GM19438 (cell line): ENCODE measurements at regions not wholly inside any gene's neighbourhood (a gene's known extent, or its start where the extent isn't known, plus 50 kb on each side); places are given as distances from the start of the nearest gene placed in this dataset.
"Not testable (repeated sequence)": the region's sequence is repeated elsewhere in the genome, so short reads cannot be mapped to it uniquely, and the experiment has no call there.

Experiments
- ATAC-seq: cut with Tn5 transposase; IDR thresholded peaks from one replicate; pipeline ENCODE4 v1.9.1; 2021; ENCODE audit warnings: low read depth; ENCODE audit not compliant: unreplicated experiment

DNA sequence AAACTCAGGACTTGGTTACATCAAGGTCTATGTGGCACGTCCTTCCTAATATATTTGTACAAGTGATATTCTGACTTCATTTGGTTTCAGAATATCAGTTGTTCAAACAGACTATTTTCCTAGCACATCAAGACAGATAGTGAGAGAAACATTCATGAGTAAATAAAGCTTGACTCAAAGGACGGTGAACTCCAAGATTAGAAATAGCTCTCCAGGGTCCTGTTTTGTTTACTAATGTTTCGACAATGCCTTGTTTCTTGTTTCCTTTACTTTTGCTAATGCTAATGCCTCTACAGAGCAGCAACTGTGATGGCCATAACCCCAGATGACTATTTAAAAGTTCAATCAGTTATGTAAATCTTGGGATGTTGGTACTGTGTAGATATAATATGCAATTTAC is 313.9 kb downstream of the KLF12 start:
- no peak for ATAC-seq

DNA sequence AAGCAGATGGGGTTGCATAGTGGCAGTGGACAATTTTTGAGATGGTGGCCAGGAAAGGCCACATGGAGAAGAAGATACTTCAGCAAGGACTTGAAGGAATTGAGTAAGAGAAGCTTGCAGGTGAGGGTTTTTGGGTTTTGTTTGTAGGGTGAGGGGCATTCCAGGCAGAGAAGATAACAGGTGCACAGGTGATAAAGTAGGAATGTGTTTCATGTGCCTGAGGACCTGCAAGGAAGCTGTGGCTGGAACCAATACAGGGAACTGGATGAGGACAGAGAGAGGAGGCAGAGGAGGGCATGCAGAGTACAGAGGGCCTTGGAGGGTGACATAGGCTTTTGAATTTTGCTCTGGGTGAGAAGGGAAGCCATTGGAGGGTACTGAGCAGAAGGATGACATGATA is 314.5 kb downstream of the KLF12 start:
- ATAC-seq = no peak

DNA sequence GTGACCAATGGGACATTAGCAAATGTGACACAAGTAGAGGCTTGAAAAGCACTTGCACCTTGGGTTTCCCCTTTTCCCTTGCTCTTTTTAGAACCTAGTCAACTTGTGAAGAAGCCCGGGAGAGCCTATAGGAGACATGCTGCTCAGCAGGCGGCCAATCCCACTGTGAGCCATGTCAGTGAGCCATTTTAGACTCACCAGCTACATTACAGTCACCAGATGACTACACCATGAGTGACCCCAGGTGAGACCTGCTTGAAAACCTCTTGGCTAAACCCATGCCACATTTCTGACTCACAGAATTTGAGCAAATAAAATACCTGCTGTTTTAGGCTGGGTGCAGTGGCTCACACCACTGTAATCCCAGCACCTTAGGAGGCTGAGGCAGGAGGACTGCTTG is 317.5 kb downstream of the KLF12 start:
- no peak for ATAC-seq

DNA sequence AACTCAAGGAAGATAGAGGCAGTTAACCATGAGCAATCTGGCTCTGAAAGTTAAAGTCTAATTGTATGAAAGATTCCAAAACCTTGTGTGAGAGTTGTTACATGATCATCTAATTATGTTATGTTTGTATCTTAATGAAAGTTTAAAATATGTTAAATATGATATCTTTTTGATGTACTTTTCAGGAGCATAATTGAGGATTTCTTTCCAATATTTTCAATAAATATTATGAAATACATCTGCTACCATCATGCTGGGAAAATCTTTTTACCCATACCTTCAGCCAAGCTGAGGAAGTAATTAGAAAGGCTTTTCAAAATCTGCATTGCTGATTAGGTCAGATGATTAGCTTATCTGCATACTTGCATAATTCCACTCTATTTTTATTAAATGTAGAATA is 318.4 kb downstream of the KLF12 start:
- no peak for ATAC-seq

DNA sequence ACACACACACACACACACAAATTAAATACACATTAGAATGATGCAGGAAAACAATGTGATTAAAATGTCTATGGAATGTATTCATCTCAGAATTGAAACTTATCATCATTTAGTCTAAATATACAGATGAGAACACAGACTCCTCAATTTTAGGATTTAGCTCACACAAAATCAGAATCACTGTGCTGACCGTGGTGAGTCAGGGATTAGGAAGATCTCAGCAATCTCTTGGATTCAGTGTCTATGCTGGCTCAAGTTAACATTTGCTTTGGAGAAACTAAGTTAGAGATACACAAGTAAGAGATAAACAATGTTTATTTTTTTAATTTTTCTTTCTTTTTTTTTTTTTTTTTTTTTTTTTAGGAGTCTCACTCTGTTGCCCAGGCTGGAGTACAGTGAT is 323.6 kb downstream of the KLF12 start:
- no peak for ATAC-seq

DNA sequence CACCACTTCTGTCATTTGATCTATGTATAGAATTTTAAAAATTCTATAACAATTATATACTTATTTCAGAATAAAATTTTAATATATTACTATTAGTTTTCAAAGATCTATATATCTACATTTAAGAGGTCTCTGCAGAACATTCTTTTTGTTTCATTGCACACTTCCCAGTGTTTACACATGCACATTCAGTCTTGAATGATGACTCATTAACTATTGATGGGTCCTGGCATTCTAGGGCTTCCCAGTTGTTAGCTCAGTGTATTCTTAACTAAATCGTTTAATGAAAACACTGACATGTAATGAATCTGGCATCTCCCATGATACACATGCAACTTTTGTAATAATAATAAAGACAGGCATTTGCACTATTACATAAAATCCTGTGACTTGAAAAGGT is 324.6 kb downstream of the KLF12 start:
- no peak for ATAC-seq

DNA sequence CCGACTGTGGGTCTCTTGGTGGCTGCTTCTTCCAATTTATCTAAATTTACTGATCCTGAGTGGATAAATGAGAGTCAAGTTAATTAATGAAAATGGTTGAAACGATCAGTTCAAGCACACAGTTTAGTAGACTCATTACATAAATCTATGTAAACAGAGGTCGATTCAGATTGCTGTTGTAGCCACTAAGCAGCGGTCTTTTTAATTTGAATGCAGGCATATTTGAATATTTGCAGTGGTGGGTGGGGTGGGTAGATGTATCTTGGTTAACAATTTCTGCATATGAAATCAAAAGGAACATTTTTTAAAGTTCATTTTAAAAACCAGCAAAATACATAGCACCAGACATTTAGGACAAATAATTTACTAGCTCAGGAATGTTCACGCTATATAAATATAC is 325.9 kb downstream of the KLF12 start:
- no peak for ATAC-seq

DNA sequence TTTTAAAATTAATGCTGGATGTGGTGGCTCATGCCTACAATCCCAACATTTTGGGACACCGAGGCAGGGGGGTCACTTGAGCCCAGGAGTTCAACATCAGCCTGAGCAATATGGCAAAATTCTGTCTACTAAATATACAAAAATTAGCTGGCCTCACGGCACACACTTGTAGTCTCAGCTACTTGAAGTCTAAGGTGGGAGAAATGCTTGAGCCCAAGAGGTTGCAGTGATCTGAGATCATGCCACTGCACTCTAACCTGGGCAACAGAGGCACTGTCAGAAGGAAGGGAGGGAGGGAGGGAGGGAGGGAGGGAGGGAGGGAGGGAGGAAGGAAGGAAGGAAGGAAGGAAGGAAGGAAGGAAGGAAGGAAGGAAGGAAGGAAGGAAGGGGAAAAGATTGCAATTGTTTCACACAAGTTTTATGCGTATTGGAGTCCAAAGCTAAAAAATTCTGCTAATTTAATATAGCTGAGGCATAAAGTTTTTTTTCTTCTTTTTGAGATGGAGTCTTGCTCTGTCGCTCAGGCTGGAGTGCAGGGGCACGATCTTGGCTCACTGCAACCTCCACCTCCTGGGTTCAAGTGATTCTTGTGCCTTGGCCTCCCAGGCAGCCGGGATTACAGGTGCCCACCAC is 328.8 kb downstream of the KLF12 start:
- ATAC-seq = not testable (repeated sequence)

DNA sequence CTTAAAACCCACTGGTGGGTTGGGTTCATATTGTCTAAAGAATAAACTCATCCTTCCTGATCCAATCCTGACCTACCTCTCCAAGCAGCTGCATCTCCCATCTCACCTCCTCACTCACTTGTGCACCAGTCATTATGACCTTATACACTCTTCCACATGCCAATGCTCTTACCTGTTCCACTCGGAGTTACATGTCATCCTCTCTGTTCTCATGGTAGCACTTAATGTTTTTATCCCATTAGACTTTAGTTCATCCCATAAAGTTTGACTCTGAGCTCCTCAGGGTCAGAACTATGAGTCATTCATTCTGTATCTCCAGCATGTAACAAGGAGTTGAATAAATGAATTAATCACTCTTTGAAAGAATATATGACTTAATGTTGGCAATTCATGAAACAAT is 330.2 kb downstream of the KLF12 start:
- no peak for ATAC-seq

DNA sequence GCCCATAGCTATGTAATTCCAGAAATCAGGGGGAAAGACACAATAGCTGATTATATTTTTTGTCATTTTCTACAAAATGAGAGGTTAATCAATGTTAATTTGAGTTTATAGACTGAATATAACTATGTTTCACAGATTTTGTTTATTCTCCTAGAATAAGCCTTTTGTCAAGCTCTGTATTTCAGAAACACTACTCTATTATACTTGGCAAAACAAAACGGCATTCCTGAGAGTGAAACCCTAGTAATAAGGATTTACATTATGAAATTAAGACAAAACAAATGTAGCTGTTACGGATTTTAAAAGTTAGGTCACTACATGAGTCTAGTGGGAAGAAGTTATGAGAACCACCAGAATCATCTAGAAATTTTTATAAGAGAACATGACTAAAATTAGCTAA is 334.2 kb downstream of the KLF12 start:
- ATAC-seq = no peak

DNA sequence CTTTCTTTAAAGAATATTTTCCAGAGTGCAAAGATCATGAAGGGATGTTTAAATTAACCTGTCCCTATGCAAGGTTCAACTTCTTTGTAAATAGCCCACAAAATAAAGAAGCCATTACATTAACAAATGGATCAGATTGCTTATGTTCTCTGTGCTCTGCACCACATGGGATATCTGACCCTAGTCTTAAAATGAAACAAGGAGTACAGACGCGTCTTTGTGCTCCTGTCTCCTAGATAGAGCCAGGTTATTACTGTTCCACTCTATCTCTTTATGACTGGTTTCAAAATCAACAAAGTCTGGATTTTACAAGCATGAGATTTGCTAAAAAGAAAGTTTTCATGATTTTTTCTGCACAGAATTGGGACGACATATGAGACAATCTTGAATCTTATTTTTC is 339.4 kb downstream of the KLF12 start:
- no peak for ATAC-seq

DNA sequence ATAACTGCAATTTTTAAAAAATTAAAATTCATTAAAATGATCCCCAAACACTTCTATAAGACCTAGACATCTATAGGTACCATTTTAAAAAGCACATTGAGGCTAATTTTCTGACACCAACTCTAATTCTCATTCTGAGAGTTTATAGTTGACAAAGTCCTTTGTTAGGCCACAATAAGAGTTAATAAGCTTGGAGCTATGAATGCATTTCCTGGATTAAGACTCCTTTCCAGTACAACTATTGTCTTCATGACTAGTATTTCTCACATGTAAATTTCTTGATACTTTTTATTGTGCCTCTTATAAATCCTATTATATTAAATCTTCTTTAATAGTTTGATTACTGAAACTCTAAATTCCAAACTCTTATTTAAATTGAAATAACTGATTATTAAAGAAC is 340.8 kb downstream of the KLF12 start:
- no peak for ATAC-seq

DNA sequence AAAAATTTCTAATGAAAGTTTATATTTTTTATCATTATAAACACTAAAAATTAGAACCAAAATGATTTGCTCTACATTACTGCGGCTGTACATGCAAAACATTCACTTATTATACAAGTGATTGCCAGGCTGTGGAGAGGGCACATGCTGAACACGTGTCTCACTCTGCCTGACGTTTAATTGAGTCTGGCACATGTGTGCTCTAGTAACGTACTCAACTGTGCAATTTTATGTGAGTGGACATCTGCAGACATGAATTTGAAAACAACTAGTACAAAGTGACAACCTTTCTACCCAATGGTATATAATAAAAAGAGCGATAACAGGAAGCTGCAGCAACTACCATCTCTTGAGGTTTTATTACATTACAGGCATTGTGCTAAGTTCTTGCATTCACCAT is 341.4 kb downstream of the KLF12 start:
- no peak for ATAC-seq

DNA sequence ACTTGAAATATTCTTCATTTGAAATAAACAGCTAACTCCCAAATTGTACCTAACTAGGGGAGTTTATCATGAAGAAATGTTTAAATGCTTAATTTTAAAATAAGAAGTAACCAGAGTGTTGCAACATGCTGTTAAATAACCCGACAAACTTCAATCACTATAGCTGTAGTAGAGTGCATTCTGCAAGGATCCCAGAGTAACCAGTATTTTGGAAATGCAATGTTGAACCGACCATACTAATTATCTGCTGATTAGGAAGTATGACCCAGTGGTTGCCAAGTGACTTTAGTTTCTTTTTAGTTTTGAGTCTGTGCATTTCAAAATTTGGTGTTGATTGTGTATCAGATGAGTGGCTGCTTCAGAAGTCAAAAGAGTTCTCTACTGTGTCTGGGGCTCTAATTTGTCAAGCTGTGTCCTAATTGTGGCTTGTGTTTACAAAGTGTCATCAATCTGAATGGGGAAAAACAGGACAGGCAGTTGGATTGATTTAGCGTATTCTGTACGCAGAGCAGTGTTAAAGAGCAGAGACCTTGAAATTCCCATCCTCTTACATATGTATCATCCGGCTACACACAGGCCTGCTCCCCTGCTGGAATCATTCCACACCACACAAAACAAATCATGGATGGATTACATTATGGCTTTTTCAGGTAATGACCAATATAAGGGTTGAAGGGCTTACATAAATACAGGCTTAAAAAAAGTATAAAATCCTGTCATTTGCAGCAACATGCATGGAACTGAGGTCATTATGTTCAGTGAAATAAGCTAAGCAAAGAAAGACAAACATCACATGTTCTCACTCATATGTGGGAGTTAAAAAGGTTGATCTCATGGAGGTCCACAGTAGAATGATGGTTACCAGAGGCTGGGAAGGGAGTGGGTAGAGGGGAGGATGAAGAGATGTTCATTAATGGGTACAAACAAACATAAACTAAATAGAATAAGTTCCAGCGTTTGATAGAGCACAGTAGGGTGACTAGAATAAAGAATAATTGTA is 351.5 kb downstream of the KLF12 start:
- ATAC-seq = no peak

DNA sequence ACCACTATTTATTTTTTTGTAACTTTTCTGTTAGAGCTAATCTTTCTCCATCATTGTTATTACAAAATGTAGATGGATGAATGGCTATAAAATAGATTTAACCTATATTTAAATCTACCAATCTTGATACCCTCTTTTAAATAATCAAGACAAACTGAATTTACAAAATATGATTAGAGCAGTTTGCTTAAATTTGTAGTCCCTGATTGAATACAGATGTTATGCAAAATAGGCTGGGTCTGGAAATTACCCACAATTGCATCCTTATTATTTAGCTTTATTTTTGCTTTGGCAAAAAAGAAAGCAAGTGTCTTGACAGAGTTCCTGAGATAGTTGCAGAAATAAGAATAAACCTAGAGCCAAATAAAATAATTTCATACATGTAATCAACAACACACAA is 352.8 kb downstream of the KLF12 start:
- ATAC-seq = no peak

DNA sequence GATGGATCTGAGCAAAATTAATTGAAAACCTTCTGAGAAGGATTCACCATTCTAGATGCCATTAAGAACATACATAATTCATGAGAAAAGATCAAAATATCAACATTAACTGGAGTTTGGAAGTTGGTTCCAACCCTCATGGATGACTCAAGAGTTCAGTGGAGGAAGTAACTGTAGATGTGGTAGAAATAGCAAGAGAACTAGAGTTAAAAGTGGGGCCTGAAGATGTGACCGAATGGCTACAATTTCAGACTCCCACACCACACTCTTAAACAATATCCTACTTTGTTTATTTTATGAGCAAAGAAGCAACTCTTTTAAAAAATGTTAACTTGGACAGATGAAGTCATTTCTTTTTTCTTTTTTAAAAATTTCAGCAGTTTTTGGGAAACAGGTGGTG is 354.3 kb downstream of the KLF12 start:
- no peak for ATAC-seq

DNA sequence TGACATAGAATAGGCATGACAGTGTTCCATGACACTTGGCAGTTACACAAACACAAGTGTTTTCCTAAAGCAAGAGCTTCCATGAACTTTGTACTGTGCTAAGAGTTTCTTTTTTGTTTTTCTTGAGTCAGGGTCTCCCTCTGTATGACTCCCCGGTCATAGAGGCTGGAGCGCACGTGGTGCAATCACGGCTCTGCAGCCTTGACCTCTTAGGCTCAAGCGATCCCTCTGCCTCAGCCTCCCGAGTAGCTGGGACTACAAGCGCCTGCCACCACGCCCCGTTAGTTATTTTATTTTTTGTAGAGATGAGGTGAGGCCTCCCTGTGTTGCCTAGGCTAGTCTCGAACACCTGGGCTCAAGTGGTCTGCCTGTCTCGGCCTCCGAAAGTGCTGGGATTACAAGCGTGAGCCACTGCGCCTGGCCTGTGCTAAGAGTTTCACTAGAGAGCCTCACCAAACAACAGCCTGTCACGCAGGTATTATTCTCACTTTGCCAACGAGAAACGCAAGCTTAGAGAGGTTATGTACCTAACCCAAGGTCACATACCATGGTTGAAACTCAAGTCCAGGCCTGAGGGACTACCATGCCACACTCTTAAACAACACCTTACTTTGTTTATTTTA is 355.9 kb downstream of the KLF12 start:
- ATAC-seq = no peak

DNA sequence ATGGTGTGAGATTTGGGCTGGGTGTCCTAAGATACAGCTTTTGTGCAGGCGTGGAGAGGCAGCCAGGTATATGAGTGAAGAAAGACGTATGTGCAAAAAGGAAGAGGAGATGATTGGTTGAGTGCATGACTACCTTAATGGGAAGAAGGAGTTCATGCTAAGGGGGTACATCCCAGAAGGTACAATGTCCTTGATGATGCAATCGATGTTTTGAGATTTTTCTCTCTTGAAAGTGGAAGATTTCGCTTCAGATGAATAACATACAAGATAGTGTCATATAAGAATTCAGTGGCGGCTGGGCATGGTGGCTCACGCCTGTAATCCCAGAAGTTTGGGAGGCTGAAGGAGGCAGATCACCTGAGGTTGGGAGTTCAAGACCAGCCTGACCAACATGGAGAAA is 357.1 kb downstream of the KLF12 start:
- no peak for ATAC-seq

DNA sequence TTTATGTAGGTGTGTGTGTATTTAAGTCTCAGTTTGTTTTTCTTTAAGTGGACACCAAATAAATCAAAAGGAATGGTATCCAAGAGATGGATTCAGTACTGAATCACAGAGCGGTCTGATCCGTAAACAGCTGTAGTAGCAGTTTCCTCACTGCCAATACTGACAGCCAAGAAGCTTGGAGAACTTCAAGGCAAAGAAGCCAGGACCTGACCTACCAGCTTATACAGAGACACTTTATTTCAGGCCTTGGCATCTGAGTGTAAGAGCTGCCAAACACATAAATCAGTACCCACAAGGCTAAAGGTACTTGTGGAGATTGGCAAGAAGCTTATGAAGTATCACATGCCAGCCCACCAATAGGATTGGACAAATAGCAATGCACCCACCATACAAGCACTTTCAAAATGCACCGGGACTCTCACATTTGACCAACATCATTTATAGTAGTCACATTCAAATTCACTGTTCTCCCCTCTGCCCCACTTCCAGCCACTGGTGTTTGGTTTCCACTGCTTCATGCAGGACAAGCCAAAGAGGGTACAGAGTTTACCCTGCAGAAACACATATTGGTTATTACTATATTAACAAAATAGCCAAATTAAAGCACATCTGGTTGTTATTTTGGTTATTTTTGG is 357.9 kb downstream of the KLF12 start:
- no peak for ATAC-seq

DNA sequence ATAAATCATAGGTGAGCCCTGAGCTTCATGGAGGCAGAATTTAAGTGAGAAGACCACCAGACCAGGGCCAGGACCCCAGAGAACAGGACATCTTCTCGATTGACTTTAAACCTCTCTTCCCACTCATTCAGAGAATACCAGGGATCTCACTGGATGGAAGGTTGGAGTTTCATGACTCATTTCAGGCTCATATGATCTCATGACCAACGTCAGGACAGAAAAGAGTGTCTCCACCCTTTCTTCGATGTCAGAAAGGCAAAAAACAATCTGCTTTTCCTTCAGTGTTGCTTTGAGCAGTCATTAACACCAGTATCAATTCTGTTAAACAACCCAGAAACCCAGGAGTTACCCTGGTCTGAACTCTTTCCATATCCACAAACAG is 361.0 kb downstream of the KLF12 start:
- ATAC-seq = no peak

DNA sequence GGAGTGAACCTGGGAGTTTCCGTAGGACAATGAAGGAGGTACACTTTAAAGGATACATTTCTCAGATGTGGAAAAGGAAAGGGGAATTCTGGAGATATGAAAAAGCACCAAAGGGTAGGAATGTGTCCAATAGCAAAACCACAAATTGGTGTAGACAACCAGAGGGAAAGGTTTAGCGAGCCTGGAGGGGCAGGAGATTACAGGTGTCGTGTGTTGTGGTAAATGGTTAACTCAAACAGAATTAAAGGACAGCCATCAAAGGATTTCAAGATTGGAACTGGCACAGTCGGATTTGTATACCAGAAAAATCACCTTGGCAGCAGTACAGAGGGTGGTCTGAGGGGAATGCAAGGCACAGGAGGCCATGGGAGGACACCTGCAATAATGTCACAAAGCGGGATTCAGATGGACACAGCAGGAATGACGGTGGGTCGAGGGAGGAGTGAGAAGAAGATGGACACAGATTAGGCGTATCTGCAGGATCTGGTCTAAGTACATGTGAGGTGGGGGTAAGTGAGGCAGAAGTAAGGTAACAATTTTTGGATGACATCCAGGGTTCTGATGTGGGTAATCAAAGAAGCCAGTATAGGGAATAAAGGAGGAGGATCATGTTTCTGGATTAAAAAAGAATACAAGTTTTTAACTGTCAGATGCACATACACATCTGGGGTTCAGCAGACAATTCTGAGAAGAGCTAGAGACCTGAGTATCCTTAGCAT is 361.6 kb downstream of the KLF12 start:
- no peak for ATAC-seq
